H1 (cell line): ENCODE measurements at regions not wholly inside any gene's neighbourhood (a gene's known extent, or its start where the extent isn't known, plus 50 kb on each side); places are given as distances from the start of the nearest gene placed in this dataset.
A peak's percentile ranks its signal among the peaks of the same experiment; 100 is the strongest.

Experiments used
- ASH2L ChIP-seq: fragments of 200-600, 300-600 bp; sonication (generic); IDR thresholded peaks from one replicate; pipeline ENCODE4 v1.7.1; 2017; ENCODE audit warnings: low read length
- ATF2 ChIP-seq: IDR thresholded peaks from 2 replicates; pipeline ENCODE4 v1.6.1; 2012; ENCODE audit warnings: low read length, inconsistent platforms
- CBX5 ChIP-seq: fragments of 300-800, 300-1000 bp; sonication (generic); IDR thresholded peaks from 2 replicates; pipeline ENCODE4 v1.7.1; 2016; ENCODE audit warnings: antibody characterized with exemption, low read length, low read depth
- CEBPB ChIP-seq: IDR thresholded peaks from 2 replicates; pipeline ENCODE4 v1.6.1; 2012; ENCODE audit warnings: low read depth, low read length
- CHD1 ChIP-seq: IDR thresholded peaks from 2 replicates; pipeline ENCODE4 v1.6.1; 2012; ENCODE audit warnings: low read depth, low read length, improper control_type of control experiment
- CTBP2 ChIP-seq: IDR thresholded peaks from 2 replicates; pipeline ENCODE4 v1.7.0; 2011; ENCODE audit warnings: borderline replicate concordance, mild to moderate bottlenecking, moderate library complexity, mixed read lengths, low read length; ENCODE audit not compliant: insufficient read depth, insufficient read length
- EP300 ChIP-seq, 2 experiments: IDR thresholded peaks; 1 replicate in 1 of 2; 2 replicates in 1 of 2; pipeline ENCODE4 v1.6.1; 2011 to 2012; ENCODE audit warnings: low read depth in 2 of 2, low read length in 2 of 2, mild to moderate bottlenecking in 2 of 2, borderline replicate concordance in 1 of 2, inconsistent platforms in 1 of 2, moderate library complexity in 1 of 2
- FOSL1 ChIP-seq: IDR thresholded peaks from 2 replicates; pipeline ENCODE4 v1.6.1; 2011; ENCODE audit warnings: mild to moderate bottlenecking, low read depth, low read length, moderate library complexity; ENCODE audit not compliant: insufficient read depth
- GTF2F1 ChIP-seq: IDR thresholded peaks from 2 replicates; pipeline ENCODE4 v1.6.1; 2012; ENCODE audit warnings: low read depth, low read length, improper control_type of control experiment, borderline replicate concordance
- JUN ChIP-seq: IDR thresholded peaks from 2 replicates; pipeline ENCODE4 v1.6.1; 2011; ENCODE audit warnings: low read depth, mild to moderate bottlenecking, improper control_type of control experiment, low read length
- JUND ChIP-seq: IDR thresholded peaks from 2 replicates; pipeline ENCODE4 v1.6.1; 2011; ENCODE audit warnings: mild to moderate bottlenecking, improper control_type of control experiment, low read length
- KDM5A ChIP-seq: fragments of 200-600 bp; IDR thresholded peaks from 2 replicates; pipeline ENCODE4 v1.7.1; 2012; ENCODE audit warnings: mild to moderate bottlenecking, low read length, inconsistent platforms, mixed read lengths
- MAFK ChIP-seq: IDR thresholded peaks from 2 replicates; pipeline ENCODE4 v1.6.1; 2012; ENCODE audit warnings: low read depth, mild to moderate bottlenecking, improper control_type of control experiment, low read length
- NRF1 ChIP-seq: IDR thresholded peaks from 2 replicates; pipeline ENCODE4 v1.6.1; 2011; ENCODE audit warnings: mild to moderate bottlenecking, low read depth, low read length, improper control_type of control experiment
- POLR2A ChIP-seq, 2 experiments: IDR thresholded peaks; 1 replicate in 1 of 2; 2 replicates in 1 of 2; pipeline ENCODE4 v1.6.1; 2011; ENCODE audit warnings: low read depth in 2 of 2, low read length in 2 of 2, mild to moderate bottlenecking in 2 of 2; ENCODE audit errors: control extremely low read depth in 1 of 2
- POLR2AphosphoS5 ChIP-seq: IDR thresholded peaks from 2 replicates; pipeline ENCODE4 v1.6.1; 2011; ENCODE audit warnings: low read depth, low read length
- SIN3A ChIP-seq, 2 experiments: IDR thresholded peaks in 1 of 2; conservative IDR thresholded peaks in 1 of 2; 2 replicates each; pipeline ENCODE4 v1.6.1; 2011 to 2012; ENCODE audit warnings: low read length in 2 of 2, improper control_type of control experiment in 1 of 2, low read depth in 1 of 2, mild to moderate bottlenecking in 1 of 2
- SIRT6 ChIP-seq: IDR thresholded peaks from one replicate; pipeline ENCODE4 v1.7.1; 2012; ENCODE audit warnings: low read length, inconsistent platforms
- SP1 ChIP-seq: IDR thresholded peaks from 2 replicates; pipeline ENCODE4 v1.6.1; 2011; ENCODE audit warnings: low read depth, low read length
- TAF1 ChIP-seq: IDR thresholded peaks from 2 replicates; pipeline ENCODE4 v1.6.1; 2011; ENCODE audit warnings: mild to moderate bottlenecking, low read depth, low read length
- TAF7 ChIP-seq: optimal IDR thresholded peaks from 2 replicates; pipeline ENCODE3; 2011; ENCODE audit warnings: low read depth, mild to moderate bottlenecking, inconsistent platforms, low read length, moderate library complexity, borderline replicate concordance
- YY1 ChIP-seq: IDR thresholded peaks from 2 replicates; pipeline ENCODE4 v1.6.1; 2011; ENCODE audit warnings: low read depth, mild to moderate bottlenecking, low read length
- TF ChIP-seq, protein P1 (sequence below): IDR thresholded peaks from 2 replicates; pipeline ENCODE4 v1.6.1; 2012; ENCODE audit warnings: inconsistent platforms

- peak; percentile 82 for TF ChIP-seq SP1
- peak; percentile 98 for TF ChIP-seq GTF2F1
- no peak for TF ChIP-seq JUN
- TF ChIP-seq TAF1 = peak; percentile 89
- TF ChIP-seq, protein P1, sequence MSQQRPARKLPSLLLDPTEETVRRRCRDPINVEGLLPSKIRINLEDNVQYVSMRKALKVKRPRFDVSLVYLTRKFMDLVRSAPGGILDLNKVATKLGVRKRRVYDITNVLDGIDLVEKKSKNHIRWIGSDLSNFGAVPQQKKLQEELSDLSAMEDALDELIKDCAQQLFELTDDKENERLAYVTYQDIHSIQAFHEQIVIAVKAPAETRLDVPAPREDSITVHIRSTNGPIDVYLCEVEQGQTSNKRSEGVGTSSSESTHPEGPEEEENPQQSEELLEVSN = no peak
- 0 out of 3 replicates have a peak, but pooled peaks of 1 of the 2 experiments have one; percentile 34 for TF ChIP-seq EP300 (IDR thresholded peaks at IDR 0.05; ENCODE audit: borderline replicate concordance in 1 of 2, low read depth in 2 of 2, low read length in 2 of 2)
- TF ChIP-seq ATF2 = peak; percentile 73; the same call in 1 of the 2 replicates
- no peak for TF ChIP-seq MAFK
- no peak; the same call in 1 of the 2 replicates for TF ChIP-seq NRF1
- TF ChIP-seq CTBP2 = no peak
- TF ChIP-seq SIN3A (conservative IDR thresholded peaks at IDR 0.05 in 1 of 2, IDR thresholded peaks at IDR 0.05 in 1 of 2; ENCODE audit: low read depth in 1 of 2, low read length in 2 of 2) = peak in 1 of 2 experiments; percentile 32; a peak in 1 of 4 replicates
- no peak for TF ChIP-seq FOSL1
- peak; percentile 98 for TF ChIP-seq POLR2A (IDR thresholded peaks at IDR 0.05; ENCODE audit: control extremely low read depth in 1 of 2, low read depth in 2 of 2, low read length in 2 of 2)
- TF ChIP-seq CBX5 = no peak
- peak; percentile 93 for TF ChIP-seq YY1
- peak; percentile 95 for TF ChIP-seq TAF7
- TF ChIP-seq POLR2AphosphoS5 = peak; percentile 98
- TF ChIP-seq CHD1 = peak; percentile 57; the same call in 1 of the 2 replicates
- no peak for TF ChIP-seq KDM5A
- peak; percentile 10; the same call in 1 of the 2 replicates for TF ChIP-seq JUND
- TF ChIP-seq SIRT6 = no peak
- no peak for TF ChIP-seq CEBPB
- TF ChIP-seq ASH2L = peak; percentile 78
Measured at GRCh38 chr6:26249957-26250697, 114.9 kb upstream of the BTN3A2 start (continued).
